ENCODE measurements at regions not wholly inside any gene's neighbourhood (a gene's known extent, or its start where the extent isn't known, plus 50 kb on each side); places are given as distances from the start of the nearest gene placed in this dataset.
"Not testable (repeated sequence)": the region's sequence is repeated elsewhere in the genome, so short reads cannot be mapped to it uniquely, and the experiment has no call there.

- DNase-seq = not testable (repeated sequence)
Observed at GRCh38 chr5:104002783-104003182, 440.2 kb upstream of the NUDT12 start.

- no peak for DNase-seq
Observed at GRCh38 chr5:104001136-104001535, 438.5 kb upstream of the NUDT12 start.

GRCh38 chr5:103993031-103993430 is 430.4 kb upstream of the NUDT12 start:
- no peak for DNase-seq

- no peak for DNase-seq
Observed at GRCh38 chr5:103990064-103990463, 427.5 kb upstream of the NUDT12 start.

- no peak for DNase-seq
Observed at GRCh38 chr5:103981592-103981991, 419.0 kb upstream of the NUDT12 start.

GRCh38 chr5:103973669-103974068 is 411.1 kb upstream of the NUDT12 start:
- DNase-seq = no peak

GRCh38 chr5:103966295-103966694 is 403.7 kb upstream of the NUDT12 start:
- DNase-seq = not testable (repeated sequence)

GRCh38 chr5:103962023-103962422 is 399.4 kb upstream of the NUDT12 start:
- no peak for DNase-seq

- DNase-seq = no peak
Observed at GRCh38 chr5:103953601-103954382, 391.2 kb upstream of the NUDT12 start.

- DNase-seq = no peak
Observed at GRCh38 chr5:103951776-103952175, 389.2 kb upstream of the NUDT12 start.

- DNase-seq = no peak
Observed at GRCh38 chr5:103943230-103943629, 380.6 kb upstream of the NUDT12 start.

GRCh38 chr5:103942587-103943186 is 380.1 kb upstream of the NUDT12 start:
- DNase-seq = no peak

GRCh38 chr5:103941596-103941995 is 379.0 kb upstream of the NUDT12 start:
- DNase-seq = no peak

- no peak for DNase-seq
Observed at GRCh38 chr5:103938146-103938695, 375.6 kb upstream of the NUDT12 start.

- no peak for DNase-seq
Observed at GRCh38 chr5:103929338-103930013, 366.9 kb upstream of the NUDT12 start.

- no peak for DNase-seq
Observed at GRCh38 chr5:103927739-103928138, 365.1 kb upstream of the NUDT12 start.

- DNase-seq = no peak
Observed at GRCh38 chr5:103923616-103924168, 361.1 kb upstream of the NUDT12 start.

- no peak for DNase-seq
Observed at GRCh38 chr5:103919506-103919905, 356.9 kb upstream of the NUDT12 start.

- DNase-seq = no peak
Observed at GRCh38 chr5:103918668-103919367, 356.2 kb upstream of the NUDT12 start.

GRCh38 chr5:103915081-103915480 is 352.5 kb upstream of the NUDT12 start:
- DNase-seq = no peak

GRCh38 chr5:103910786-103911185 is 348.2 kb upstream of the NUDT12 start:
- DNase-seq = no peak

GRCh38 chr5:103910011-103910410 is 347.4 kb upstream of the NUDT12 start:
- no peak for DNase-seq

- DNase-seq = no peak
Observed at GRCh38 chr5:103909391-103909790, 346.8 kb upstream of the NUDT12 start.
